Tibial artery (tissue), 4 donors: ENCODE measurements at regions not wholly inside any gene's neighbourhood (a gene's known extent, or its start where the extent isn't known, plus 50 kb on each side); places are given as distances from the start of the nearest gene placed in this dataset.

Experiments
- DNase-seq, 2 donors: peaks; one replicate each; pipeline ENCODE4 v3.0.0-alpha.2; 2019
- H3K27ac ChIP-seq, 2 donors: fragments of 200-600 bp; sonication (generic) in 1 of 2; 1 replicate in 1 of 2; 2 replicates in 1 of 2; pipeline ENCODE4 v1.5.1; 2018 to 2019; ENCODE audit warnings: mild to moderate bottlenecking in 1 of 2
- H3K27me3 ChIP-seq, 2 donors: fragments of 200-600 bp; sonication (generic) in 1 of 2; one replicate each; pipeline versions ENCODE4 v1.5.1 to v1.6.0; 2016 to 2019
- H3K36me3 ChIP-seq, 3 donors: fragments of 200-600 bp; sonication (generic) in 2 of 3; one replicate each; pipeline ENCODE4 v1.5.1; 2016 to 2019; ENCODE audit warnings: mild to moderate bottlenecking in 2 of 3
- H3K4me1 ChIP-seq, 4 donors: fragments of 200-600 bp; sonication (generic) in 2 of 4; 1 replicate in 3 of 4; 2 replicates in 1 of 4; pipeline ENCODE4 v1.5.1; 2016 to 2019
- H3K4me3 ChIP-seq, 2 donors: fragments of 200-600 bp; sonication (generic) in 1 of 2; 1 replicate in 1 of 2; 2 replicates in 1 of 2; pipeline ENCODE4 v1.5.1; 2018 to 2019; ENCODE audit warnings: mild to moderate bottlenecking in 2 of 2
- H3K9me3 ChIP-seq, 3 donors: fragments of 200-600 bp; sonication (generic) in 1 of 3; one replicate each; pipeline ENCODE4 v1.5.1; 2016 to 2019
- intact Hi-C: fragments of 100-400 bp; cut with DNase I; formaldehyde crosslinking; loops from one replicate; pipeline ENCODE4 v1.15.0; 2023; ENCODE audit warnings: low total_unique reads
- TF ChIP-seq, protein P1 (sequence below), 2 experiments: fragments of 200-600 bp in 1 of 2; fragments of 450-650 bp in 1 of 2; IDR thresholded peaks; one replicate each; pipeline ENCODE4 v1.5.1; 2017 to 2019; ENCODE audit warnings: antibody characterized with exemption in 2 of 2, mild to moderate bottlenecking in 1 of 2, moderate library complexity in 1 of 2

DNA sequence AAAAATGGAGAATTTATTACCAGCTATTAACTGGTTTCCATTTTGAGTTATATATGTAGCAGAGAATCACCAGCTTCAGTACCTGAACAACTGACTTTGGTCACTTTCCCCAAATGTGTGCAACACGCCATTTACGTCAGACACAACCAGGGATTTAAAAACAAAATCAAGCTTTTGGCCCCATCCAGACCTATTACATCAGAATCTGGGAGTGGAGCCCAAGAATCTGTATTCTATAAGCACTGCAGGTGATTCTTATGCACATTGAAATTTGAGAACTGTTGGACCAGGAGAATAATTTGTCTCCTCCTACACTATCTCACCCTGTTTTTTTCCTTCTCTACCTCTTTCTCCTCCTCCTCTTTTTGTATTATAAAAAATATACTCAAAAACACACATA lies 295.9 kb downstream of the PRELID2 start:
- peaks cover 0 to 9% (median 3%) of the 10 kb centered on the region in 3 donors for H3K9me3 ChIP-seq
- DNase-seq = no peak
- H3K4me1 ChIP-seq = no peaks in the 10 kb centered on the region
- H3K4me3 ChIP-seq = no peak overlapping the region
- no peak overlapping the region for H3K27ac ChIP-seq
- no peaks in the 10 kb centered on the region for H3K36me3 ChIP-seq
- intact Hi-C loops = no loop called here
- TF ChIP-seq, protein P1, sequence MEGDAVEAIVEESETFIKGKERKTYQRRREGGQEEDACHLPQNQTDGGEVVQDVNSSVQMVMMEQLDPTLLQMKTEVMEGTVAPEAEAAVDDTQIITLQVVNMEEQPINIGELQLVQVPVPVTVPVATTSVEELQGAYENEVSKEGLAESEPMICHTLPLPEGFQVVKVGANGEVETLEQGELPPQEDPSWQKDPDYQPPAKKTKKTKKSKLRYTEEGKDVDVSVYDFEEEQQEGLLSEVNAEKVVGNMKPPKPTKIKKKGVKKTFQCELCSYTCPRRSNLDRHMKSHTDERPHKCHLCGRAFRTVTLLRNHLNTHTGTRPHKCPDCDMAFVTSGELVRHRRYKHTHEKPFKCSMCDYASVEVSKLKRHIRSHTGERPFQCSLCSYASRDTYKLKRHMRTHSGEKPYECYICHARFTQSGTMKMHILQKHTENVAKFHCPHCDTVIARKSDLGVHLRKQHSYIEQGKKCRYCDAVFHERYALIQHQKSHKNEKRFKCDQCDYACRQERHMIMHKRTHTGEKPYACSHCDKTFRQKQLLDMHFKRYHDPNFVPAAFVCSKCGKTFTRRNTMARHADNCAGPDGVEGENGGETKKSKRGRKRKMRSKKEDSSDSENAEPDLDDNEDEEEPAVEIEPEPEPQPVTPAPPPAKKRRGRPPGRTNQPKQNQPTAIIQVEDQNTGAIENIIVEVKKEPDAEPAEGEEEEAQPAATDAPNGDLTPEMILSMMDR (IDR thresholded peaks at IDR 0.05) = no peak
- no peaks in the 10 kb centered on the region for H3K27me3 ChIP-seq

DNA sequence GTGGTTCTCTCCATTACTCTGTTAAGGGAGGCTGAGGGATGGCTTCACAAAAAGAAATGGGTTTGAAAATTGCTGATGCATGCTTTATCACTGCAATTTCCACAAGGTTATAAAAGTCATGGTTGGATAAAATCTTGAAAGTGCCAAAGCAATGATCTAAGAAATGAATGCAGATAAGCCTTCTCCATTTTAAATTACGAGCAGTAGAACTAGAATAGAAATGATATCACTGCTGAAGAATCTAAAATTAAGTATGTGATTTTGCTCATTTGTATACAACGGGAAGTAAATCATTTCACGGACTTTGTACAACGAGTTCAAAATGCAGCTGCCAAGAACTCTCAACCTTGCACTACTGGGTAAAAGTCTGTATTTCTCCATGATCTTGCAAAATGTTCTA lies 299.0 kb downstream of the PRELID2 start:
- Histone ChIP-seq H3K27me3 (no peaks in the 10 kb centered on the region), H3K36me3 (no peaks in the 10 kb centered on the region), H3K9me3 (peaks cover 0 to 9% (median 3%) of the 10 kb centered on the region in 3 donors), H3K4me3 (no peak overlapping the region), H3K27ac (peak overlapping the region in 1 of 2 donors; percentile 19), H3K4me1 (peaks cover 0 to 8% (median 2%) of the 10 kb centered on the region in 4 donors)
- no peak for DNase-seq
- TF ChIP-seq, protein P1 (IDR thresholded peaks at IDR 0.05) = no peak
- intact Hi-C loops = no loop called here

DNA sequence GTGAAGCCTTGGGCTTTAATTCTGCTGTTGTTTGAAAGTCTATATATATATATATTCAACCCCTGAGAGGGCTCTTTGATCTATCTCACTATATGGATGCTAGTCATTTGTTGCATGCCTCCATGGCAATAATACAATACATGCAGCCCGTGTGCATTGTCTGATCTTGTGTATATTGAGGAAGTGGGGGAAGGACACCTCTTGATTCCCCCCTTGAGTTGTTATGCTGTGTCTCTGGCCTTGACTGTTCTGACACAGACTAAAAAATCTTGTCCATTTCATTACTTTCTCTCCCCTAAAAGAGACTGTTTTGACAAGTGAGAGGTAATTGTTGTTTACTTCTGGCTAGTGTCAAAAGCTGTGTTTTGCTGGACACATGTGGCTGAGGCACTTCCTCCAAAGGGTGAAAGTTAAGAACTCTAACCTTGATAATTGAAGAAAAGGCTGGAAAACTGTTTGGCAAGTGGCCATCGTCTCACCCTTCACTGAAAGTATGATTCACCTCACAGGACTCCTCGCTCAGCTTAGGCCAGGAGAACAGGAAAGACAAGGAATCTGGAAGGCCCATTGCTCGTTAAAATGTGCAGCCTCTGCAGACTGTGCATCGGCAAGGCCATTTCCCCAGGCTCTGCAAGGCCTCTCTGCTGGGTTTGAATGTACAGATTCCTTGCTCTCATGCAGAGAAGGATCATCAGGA lies 304.0 kb downstream of the PRELID2 start:
- Histone ChIP-seq H3K9me3 (no peaks in the 10 kb centered on the region), H3K4me3 (no peak overlapping the region), H3K36me3 (no peaks in the 10 kb centered on the region), H3K27ac (no peak overlapping the region), H3K27me3 (no peaks in the 10 kb centered on the region), H3K4me1 (peaks cover 0 to 10% (median 2%) of the 10 kb centered on the region in 4 donors)
- TF ChIP-seq, protein P1 (IDR thresholded peaks at IDR 0.05) = no peak
- intact Hi-C loops = no loop called here
- no peak for DNase-seq

DNA sequence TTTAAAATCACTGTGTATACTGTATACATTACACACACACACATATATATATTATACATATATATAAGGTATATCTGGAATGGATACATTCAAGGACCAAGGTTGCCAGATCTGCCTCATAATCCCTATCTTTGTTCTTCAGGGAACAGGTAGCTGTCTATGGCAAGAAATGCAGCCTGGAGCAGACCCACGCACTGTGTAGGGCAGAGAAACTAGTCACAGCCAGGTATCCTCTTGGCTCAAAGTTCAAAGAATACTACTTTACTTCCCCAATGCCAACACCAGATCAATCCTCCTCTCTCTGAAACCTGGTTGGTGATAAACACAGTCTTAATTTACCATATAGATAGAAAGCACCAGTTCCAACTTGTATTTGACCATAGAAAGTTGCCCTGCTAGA lies 313.6 kb downstream of the PRELID2 start:
- H3K27me3 ChIP-seq = no peaks in the 10 kb centered on the region
- H3K9me3 ChIP-seq = peaks cover 0 to 10% (median 0%) of the 10 kb centered on the region in 3 donors
- TF ChIP-seq, protein P1 (IDR thresholded peaks at IDR 0.05) = no peak
- no peak overlapping the region for H3K4me3 ChIP-seq
- no peak for DNase-seq
- intact Hi-C loops = no loop called here
- H3K36me3 ChIP-seq = no peaks in the 10 kb centered on the region
- no peak overlapping the region for H3K27ac ChIP-seq
- no peaks in the 10 kb centered on the region for H3K4me1 ChIP-seq

DNA sequence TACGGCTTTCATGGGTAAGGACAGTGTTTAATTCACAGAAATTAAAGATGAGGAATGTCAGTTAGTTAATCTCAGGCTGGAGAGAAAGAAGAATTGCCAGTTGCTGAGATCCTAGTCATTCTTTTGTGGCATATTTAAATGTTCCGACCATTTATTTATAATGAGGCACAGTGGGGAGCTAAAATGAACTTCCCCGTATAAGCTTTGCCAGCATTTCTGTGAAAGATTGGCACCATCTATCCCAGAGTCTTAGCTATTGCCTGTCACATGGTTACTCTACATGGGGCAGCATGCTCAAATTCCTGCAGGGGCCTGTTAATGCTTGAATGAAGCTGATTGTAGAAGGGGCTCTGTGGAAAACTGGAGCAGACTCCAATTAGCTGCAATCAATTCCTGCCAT lies 314.1 kb downstream of the PRELID2 start:
- TF ChIP-seq, protein P1 (IDR thresholded peaks at IDR 0.05) = no peak
- H3K4me1 ChIP-seq = no peaks in the 10 kb centered on the region
- DNase-seq = no peak
- no peak overlapping the region for H3K27ac ChIP-seq
- peaks cover 0 to 13% (median 0%) of the 10 kb centered on the region in 3 donors for H3K9me3 ChIP-seq
- no peak overlapping the region for H3K4me3 ChIP-seq
- intact Hi-C loops = no loop called here
- no peaks in the 10 kb centered on the region for H3K36me3 ChIP-seq
- no peaks in the 10 kb centered on the region for H3K27me3 ChIP-seq
